Kidney tubule cell (primary cell): ENCODE measurements at regions not wholly inside any gene's neighbourhood (a gene's known extent, or its start where the extent isn't known, plus 50 kb on each side); places are given as distances from the start of the nearest gene placed in this dataset.
A peak's percentile ranks its signal among the peaks of the same experiment; 100 is the strongest.

Source experiments
- DNase-seq: peaks from one replicate; pipeline ENCODE4 v3.0.0-alpha.2; 2018; ENCODE audit warnings: low spot score

GRCh38 chrX:39507034-39507433 is 590.7 kb downstream of the BCOR start:
- DNase-seq = no peak

- no peak for DNase-seq
Observed at GRCh38 chrX:39507617-39508299, 590.0 kb downstream of the BCOR start.

GRCh38 chrX:39508300-39508692 is 589.5 kb downstream of the BCOR start:
- no peak for DNase-seq

- no peak for DNase-seq
Observed at GRCh38 chrX:39509157-39509556, 588.6 kb downstream of the BCOR start.

GRCh38 chrX:39513836-39514235 is 583.9 kb downstream of the BCOR start:
- DNase-seq = peak; percentile 56

GRCh38 chrX:39514801-39515200 is 583.0 kb downstream of the BCOR start:
- no peak for DNase-seq

- no peak for DNase-seq
Observed at GRCh38 chrX:39516427-39516841, 581.3 kb downstream of the BCOR start.

GRCh38 chrX:39518476-39519029 is 579.2 kb downstream of the BCOR start:
- DNase-seq = no peak

- DNase-seq = no peak
Observed at GRCh38 chrX:39519030-39519488, 578.7 kb downstream of the BCOR start.

- DNase-seq = no peak
Observed at GRCh38 chrX:39519566-39520301, 578.0 kb downstream of the BCOR start.

- DNase-seq = no peak
Observed at GRCh38 chrX:39525758-39526157, 572.0 kb downstream of the BCOR start.

GRCh38 chrX:39527025-39527424 is 570.7 kb downstream of the BCOR start:
- DNase-seq = peak; percentile 40

GRCh38 chrX:39528161-39528916 is 569.4 kb downstream of the BCOR start:
- DNase-seq = no peak

GRCh38 chrX:39532761-39533160 is 565.0 kb downstream of the BCOR start:
- DNase-seq = peak; percentile 49

- DNase-seq = no peak
Observed at GRCh38 chrX:39534949-39535348, 562.8 kb downstream of the BCOR start.

- no peak for DNase-seq
Observed at GRCh38 chrX:39536211-39536610, 561.5 kb downstream of the BCOR start.

- no peak for DNase-seq
Observed at GRCh38 chrX:39541881-39542280, 555.9 kb downstream of the BCOR start.

- DNase-seq = peak; percentile 30
Observed at GRCh38 chrX:39542316-39542715, 555.4 kb downstream of the BCOR start.

- DNase-seq = peak; percentile 89
Observed at GRCh38 chrX:39550795-39551361, 546.9 kb downstream of the BCOR start.

GRCh38 chrX:39551762-39552161 is 546.0 kb downstream of the BCOR start:
- peak; percentile 59 for DNase-seq

GRCh38 chrX:39555431-39555830 is 542.3 kb downstream of the BCOR start:
- DNase-seq = no peak

GRCh38 chrX:39556056-39556455 is 541.7 kb downstream of the BCOR start:
- DNase-seq = no peak
